ENCODE measurements at regions not wholly inside any gene's neighbourhood (a gene's known extent, or its start where the extent isn't known, plus 50 kb on each side); places are given as distances from the start of the nearest gene placed in this dataset.

DNA sequence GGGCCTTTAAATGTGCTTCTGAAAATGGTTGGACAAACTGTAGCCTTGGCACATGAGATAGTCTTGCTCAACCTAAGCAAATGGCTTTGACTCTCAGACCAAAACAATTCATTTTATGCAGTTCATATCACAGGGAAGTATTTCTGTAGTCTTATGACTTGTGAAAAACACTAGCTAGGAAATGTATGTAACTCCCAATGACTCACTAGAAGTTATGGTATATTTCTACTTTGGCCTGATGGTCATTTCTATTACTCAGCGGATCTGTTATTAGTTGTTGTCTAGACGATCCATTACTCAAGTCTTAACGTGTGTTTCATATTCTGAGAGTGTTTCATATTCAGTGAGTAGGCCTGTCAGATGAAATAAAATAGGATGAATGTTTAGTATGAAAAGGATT, 1333.5 kb downstream of the KHDRBS2 start:
- H3K9me3 ChIP-seq (replicated peaks; ENCODE audit: control insufficient read depth, insufficient read depth, low read length): no peaks in the 10 kb centered on the region
- SMC1A ChIA-PET (ENCODE audit: uncharacterized antibody, unreplicated experiment): no interaction called here
- no peaks in the 10 kb centered on the region for H3K79me2 ChIP-seq (ENCODE audit: control insufficient read depth, insufficient read depth, low read length)
- no peaks in the 10 kb centered on the region for H3K36me3 ChIP-seq (ENCODE audit: control insufficient read depth in 2 of 2, insufficient read depth in 2 of 2, low read length in 1 of 2)
- CTCF ChIA-PET: no interaction called here
- no peak overlapping the region for H3K27ac ChIP-seq (ENCODE audit: control insufficient read depth, insufficient read depth)
- intact Hi-C loops (cut with micrococcal nuclease; ENCODE audit: unreplicated experiment) (no loop called here), in situ Hi-C loops (cut with MboI) (no loop called here)
- 3% methylated on average over 3 of the region's 3 CpGs for WGBS (ENCODE audit: insufficient coverage, insufficient replicate concordance, low lambda C conversion rate, missing lambda C conversion rate)
- H3K4me1 ChIP-seq (ENCODE audit: control insufficient read depth, insufficient read depth, low read length): no peaks in the 10 kb centered on the region
- no peak for DNase-seq (ENCODE audit: low read depth, low spot score)
- ATAC-seq: no peak
- H4K20me1 ChIP-seq (ENCODE audit: control insufficient read depth, insufficient read depth): no peaks in the 10 kb centered on the region
- RAD21 ChIA-PET (ENCODE audit: unreplicated experiment): no interaction called here
- no peak overlapping the region for H2AFZ ChIP-seq (ENCODE audit: control insufficient read depth, low read depth, low read length)
- no peak overlapping the region for H3K9ac ChIP-seq (ENCODE audit: control insufficient read depth, insufficient read depth, low read length)
- no peak for FAIRE-seq
- H3K27me3 ChIP-seq (replicated peaks in 1 of 2; ENCODE audit: control insufficient read depth in 2 of 2, insufficient read depth in 2 of 2, low read length in 1 of 2): no peaks in the 10 kb centered on the region
- no TSS peak for BruUV-seq (replicated peaks)
- no peak for TF ChIP-seq MTA3 (IDR thresholded peaks at IDR 0.05; ENCODE audit: borderline replicate concordance, low read length)
- TF ChIP-seq ZNF24 (IDR thresholded peaks at IDR 0.05): no peak
- TF ChIP-seq BACH1 (IDR thresholded peaks at IDR 0.05; ENCODE audit: borderline replicate concordance): no peak
- TF ChIP-seq EZH2 (IDR thresholded peaks at IDR 0.05; ENCODE audit: borderline replicate concordance, control insufficient read depth, low read depth, low read length): no peak
- no peak for TF ChIP-seq SP1 (IDR thresholded peaks at IDR 0.05; ENCODE audit: low read depth, low read length)
- TF ChIP-seq TCF3 (IDR thresholded peaks at IDR 0.05; ENCODE audit: borderline replicate concordance, insufficient read depth, low read depth, low read length): no peak
- TF ChIP-seq CBX5 (IDR thresholded peaks at IDR 0.05; ENCODE audit: low read depth): no peak
- no peak for TF ChIP-seq ZBTB40 (IDR thresholded peaks at IDR 0.05; ENCODE audit: borderline replicate concordance)
- TF ChIP-seq EP300 (IDR thresholded peaks at IDR 0.05; ENCODE audit: borderline replicate concordance in 1 of 2, control insufficient read depth in 1 of 2, low read depth in 2 of 2, low read length in 2 of 2): no peak
- TF ChIP-seq IRF4 (IDR thresholded peaks at IDR 0.05; ENCODE audit: low read depth, low read length): no peak
- no peak for TF ChIP-seq RB1 (IDR thresholded peaks at IDR 0.05; ENCODE audit: borderline replicate concordance)
- TF ChIP-seq, protein P1, sequence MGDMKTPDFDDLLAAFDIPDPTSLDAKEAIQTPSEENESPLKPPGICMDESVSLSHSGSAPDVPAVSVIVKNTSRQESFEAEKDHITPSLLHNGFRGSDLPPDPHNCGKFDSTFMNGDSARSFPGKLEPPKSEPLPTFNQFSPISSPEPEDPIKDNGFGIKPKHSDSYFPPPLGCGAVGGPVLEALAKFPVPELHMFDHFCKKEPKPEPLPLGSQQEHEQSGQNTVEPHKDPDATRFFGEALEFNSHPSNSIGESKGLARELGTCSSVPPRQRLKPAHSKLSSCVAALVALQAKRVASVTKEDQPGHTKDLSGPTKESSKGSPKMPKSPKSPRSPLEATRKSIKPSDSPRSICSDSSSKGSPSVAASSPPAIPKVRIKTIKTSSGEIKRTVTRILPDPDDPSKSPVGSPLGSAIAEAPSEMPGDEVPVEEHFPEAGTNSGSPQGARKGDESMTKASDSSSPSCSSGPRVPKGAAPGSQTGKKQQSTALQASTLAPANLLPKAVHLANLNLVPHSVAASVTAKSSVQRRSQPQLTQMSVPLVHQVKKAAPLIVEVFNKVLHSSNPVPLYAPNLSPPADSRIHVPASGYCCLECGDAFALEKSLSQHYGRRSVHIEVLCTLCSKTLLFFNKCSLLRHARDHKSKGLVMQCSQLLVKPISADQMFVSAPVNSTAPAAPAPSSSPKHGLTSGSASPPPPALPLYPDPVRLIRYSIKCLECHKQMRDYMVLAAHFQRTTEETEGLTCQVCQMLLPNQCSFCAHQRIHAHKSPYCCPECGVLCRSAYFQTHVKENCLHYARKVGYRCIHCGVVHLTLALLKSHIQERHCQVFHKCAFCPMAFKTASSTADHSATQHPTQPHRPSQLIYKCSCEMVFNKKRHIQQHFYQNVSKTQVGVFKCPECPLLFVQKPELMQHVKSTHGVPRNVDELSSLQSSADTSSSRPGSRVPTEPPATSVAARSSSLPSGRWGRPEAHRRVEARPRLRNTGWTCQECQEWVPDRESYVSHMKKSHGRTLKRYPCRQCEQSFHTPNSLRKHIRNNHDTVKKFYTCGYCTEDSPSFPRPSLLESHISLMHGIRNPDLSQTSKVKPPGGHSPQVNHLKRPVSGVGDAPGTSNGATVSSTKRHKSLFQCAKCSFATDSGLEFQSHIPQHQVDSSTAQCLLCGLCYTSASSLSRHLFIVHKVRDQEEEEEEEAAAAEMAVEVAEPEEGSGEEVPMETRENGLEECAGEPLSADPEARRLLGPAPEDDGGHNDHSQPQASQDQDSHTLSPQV (IDR thresholded peaks at IDR 0.05): no peak
- no peak for TF ChIP-seq SREBF1 (IDR thresholded peaks at IDR 0.05; ENCODE audit: low read length)
- TF ChIP-seq RAD51 (IDR thresholded peaks at IDR 0.05): no peak
- TF ChIP-seq RAD21 (IDR thresholded peaks at IDR 0.05; ENCODE audit: insufficient read depth, low read depth, low read length): no peak
- TF ChIP-seq MXI1 (IDR thresholded peaks at IDR 0.05; ENCODE audit: low read depth, low read length): no peak
- TF ChIP-seq ASH2L (IDR thresholded peaks at IDR 0.05; ENCODE audit: borderline replicate concordance, low read depth): no peak
- H3K4me2 ChIP-seq (ENCODE audit: control insufficient read depth, insufficient read depth): no peak overlapping the region
- no peak overlapping the region for H3K4me3 ChIP-seq
- POLR2A ChIA-PET: no interaction called here

Data from GM12878 (cell line).